KBM-7 (cell line): ENCODE measurements at regions not wholly inside any gene's neighbourhood (a gene's known extent, or its start where the extent isn't known, plus 50 kb on each side); places are given as distances from the start of the nearest gene placed in this dataset.

ENCODE experiments used
- DNase-seq: peaks from one replicate; pipeline ENCODE4 v3.0.0-alpha.2; 2015
- in situ Hi-C: fragments of 300-500 bp; cut with MboI; formaldehyde crosslinking; loops from 2 replicates; pipeline ENCODE4 v1.14.3; 2020; ENCODE audit warnings: low sequenced_read_pairs, low pct_unique_long_range_greater_than_20kb, mixed read lengths

GRCh38 chr2:137813176-137813575 is 151.1 kb upstream of the HNMT start:
- in situ Hi-C loops: no loop called here
- no peak for DNase-seq

GRCh38 chr2:137817058-137817457 is 147.2 kb upstream of the HNMT start:
- in situ Hi-C loops: no loop called here
- no peak for DNase-seq

GRCh38 chr2:137823196-137823595 is 141.1 kb upstream of the HNMT start:
- no peak for DNase-seq
- in situ Hi-C loops: no loop called here

GRCh38 chr2:137824501-137824900 is 139.8 kb upstream of the HNMT start:
- in situ Hi-C loops: no loop called here
- no peak for DNase-seq

- in situ Hi-C loops: no loop called here
These were observed 137.6 kb upstream of the HNMT start for GRCh38 chr2:137826373-137827372.

GRCh38 chr2:137828624-137829023 is 135.6 kb upstream of the HNMT start:
- DNase-seq: no peak
- in situ Hi-C loops: no loop called here

More at GRCh38 chr2:137826373-137827372, 137.6 kb upstream of the HNMT start:
- DNase-seq: no peak

- in situ Hi-C loops: no loop called here
- DNase-seq: no peak
These were observed 135.0 kb upstream of the HNMT start for GRCh38 chr2:137829251-137829650.

GRCh38 chr2:137834760-137835379 is 129.4 kb upstream of the HNMT start:
- no peak for DNase-seq
- in situ Hi-C loops: no loop called here

GRCh38 chr2:137836671-137837070 is 127.6 kb upstream of the HNMT start:
- in situ Hi-C loops: no loop called here
- DNase-seq: no peak

- in situ Hi-C loops: no loop called here
- DNase-seq: no peak
These were observed 126.4 kb upstream of the HNMT start for GRCh38 chr2:137837830-137838229.

GRCh38 chr2:137838255-137839092 is 125.8 kb upstream of the HNMT start:
- in situ Hi-C loops: no loop called here
- peak; percentile 63 for DNase-seq

GRCh38 chr2:137842430-137842829 is 121.8 kb upstream of the HNMT start:
- no peak for DNase-seq
- in situ Hi-C loops: no loop called here

- in situ Hi-C loops: no loop called here
- no peak for DNase-seq
These were observed 121.3 kb upstream of the HNMT start for GRCh38 chr2:137842952-137843351.

- in situ Hi-C loops: no loop called here
- DNase-seq: no peak
These were observed 118.9 kb upstream of the HNMT start for GRCh38 chr2:137845422-137845821.

GRCh38 chr2:137846993-137847392 is 117.3 kb upstream of the HNMT start:
- in situ Hi-C loops: no loop called here
- DNase-seq: no peak

GRCh38 chr2:137847443-137847842 is 116.8 kb upstream of the HNMT start:
- in situ Hi-C loops: no loop called here
- DNase-seq: no peak

- in situ Hi-C loops: no loop called here
- no peak for DNase-seq
These were observed 106.4 kb upstream of the HNMT start for GRCh38 chr2:137857881-137858280.

GRCh38 chr2:137862651-137863050 is 101.6 kb upstream of the HNMT start:
- no peak for DNase-seq
- in situ Hi-C loops: no loop called here

- peak; percentile 57 for DNase-seq
- in situ Hi-C loops: no loop called here
These were observed 98.2 kb upstream of the HNMT start for GRCh38 chr2:137865954-137866540.
